ENCODE measurements at regions not wholly inside any gene's neighbourhood (a gene's known extent, or its start where the extent isn't known, plus 50 kb on each side); places are given as distances from the start of the nearest gene placed in this dataset.
"Not testable (repeated sequence)": the region's sequence is repeated elsewhere in the genome, so short reads cannot be mapped to it uniquely, and the experiment has no call there.

DNA sequence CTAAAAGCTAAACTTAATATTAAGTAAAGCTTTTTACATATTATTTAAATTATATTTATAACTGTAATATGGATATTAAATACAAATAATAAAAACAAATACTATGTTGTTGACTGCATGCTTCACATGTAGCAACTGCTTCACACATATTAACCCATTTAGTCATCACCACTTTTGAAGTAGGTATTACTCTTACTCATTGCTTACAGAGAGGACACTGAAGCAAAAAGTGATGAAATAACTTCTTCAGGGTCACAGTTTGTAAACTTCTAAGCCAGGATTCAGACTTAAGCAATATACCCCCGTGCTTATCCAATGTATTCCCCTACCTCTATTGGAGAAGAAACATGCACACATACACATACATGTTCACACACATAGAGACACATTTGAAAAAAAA lies 166.6 kb downstream of the DKK2 start:
- no peak for ATAC-seq

GRCh38 chr4:106868381-106869035 lies 167.6 kb downstream of the DKK2 start:
- ATAC-seq: no peak

DNA sequence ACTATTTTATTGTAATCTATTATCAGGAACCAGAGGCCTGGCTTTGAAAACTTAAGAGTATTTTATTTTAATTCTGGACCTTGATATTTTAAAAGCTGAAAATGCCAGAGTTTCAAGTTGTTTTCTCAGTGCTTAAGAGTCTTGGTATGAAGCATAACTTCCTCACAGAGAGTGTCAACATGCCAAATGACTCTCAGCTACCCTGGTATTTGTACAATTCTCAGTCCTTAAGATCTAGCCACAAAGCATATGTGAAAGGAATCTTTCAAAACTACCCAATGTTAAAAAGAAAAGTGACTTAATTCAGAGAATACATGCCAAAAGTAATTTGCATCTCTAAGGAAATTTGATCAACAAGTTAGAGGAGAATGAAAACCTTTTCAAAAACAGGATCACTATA lies 171.9 kb downstream of the DKK2 start:
- ATAC-seq: no peak

DNA sequence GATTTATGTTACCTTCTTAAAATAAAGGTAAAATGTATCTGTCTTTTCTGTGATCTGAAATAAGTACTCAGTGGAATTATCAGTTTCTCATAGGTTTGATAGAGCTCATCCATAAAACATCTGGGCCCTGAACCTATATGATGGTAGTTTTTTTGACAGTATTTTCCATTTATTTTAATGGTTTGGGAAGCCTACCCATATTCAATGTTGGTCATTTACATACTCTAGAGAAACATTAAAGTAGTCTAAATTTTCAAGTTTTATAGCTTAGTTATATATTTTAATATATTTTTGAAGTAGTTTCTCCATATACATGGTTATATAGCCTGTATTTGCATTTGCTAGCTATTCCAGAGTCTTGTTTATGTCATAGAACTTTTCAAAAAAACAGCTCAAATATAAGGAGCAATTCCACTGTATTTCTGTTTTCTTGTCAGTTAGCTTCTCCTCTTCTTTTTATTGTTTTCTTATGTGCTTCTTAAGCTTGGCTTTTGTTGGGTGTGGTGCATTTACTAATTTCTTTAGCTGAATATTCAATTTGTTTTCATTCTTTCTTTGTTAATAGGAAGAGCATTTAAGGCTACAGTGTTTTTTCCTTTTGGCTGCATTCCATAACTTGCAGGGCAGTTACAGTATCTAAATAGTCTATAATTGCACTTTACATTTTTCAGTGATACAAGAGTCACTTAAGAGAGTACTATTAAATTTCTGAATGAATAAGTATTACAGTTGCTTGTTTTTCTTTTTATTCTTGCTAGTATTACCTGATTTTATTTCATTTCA lies 181.4 kb downstream of the DKK2 start:
- ATAC-seq: no peak

DNA sequence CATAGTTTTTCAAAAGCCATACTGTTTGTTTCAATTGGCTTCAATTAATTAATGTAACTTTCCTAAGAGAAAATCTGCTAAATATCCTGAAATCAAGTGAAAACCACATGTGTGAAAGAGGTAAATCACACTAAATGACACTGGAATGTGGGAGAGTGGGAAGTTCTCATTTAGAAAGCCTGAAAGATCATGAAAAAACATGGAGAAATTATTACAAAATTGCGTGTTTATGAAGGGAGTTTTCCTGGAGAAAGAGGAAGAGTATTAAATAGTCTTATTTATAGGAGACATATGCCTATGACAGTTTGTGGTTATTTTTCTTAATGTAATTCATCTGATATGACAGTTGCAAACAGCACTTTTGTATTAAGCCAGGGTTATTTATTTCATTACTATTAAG lies 183.7 kb downstream of the DKK2 start:
- ATAC-seq: no peak

DNA sequence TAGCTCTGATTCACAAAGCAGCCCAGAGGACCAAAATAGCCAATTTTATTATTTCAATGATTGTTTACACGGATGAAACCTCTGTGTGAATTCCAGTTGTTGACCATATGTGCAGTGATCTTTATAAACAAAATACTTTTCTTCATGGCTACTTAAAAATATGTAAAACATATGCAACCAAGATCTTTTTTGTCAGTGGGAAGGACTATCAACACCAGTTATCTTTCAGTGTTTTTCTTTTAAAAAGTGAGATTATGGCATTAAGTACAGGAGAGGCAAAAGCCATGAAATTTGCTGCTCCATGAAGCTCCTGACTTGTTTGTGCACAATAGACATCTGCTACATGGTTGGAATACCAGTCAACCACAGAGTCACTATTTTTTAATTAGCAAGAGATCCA lies 184.4 kb downstream of the DKK2 start:
- ATAC-seq: no peak

DNA sequence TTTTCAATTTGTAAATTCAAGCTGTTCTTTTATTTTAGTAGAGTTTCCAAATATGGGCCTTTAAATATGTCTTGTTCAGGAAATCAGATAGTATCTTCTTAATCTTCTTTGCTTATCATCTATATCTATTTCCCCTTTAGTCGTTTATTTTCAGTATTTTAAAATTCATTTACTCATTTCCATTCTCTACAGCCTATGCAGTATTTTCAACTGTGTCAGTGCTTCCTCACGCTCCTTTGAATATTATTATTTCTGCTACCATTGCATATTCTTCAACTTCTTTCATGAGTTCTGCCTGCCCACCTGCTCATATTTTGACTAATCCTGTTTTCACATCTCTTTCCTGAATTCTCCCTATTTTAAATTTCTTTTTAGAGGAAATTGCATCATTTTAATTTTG lies 185.4 kb downstream of the DKK2 start:
- no peak for ATAC-seq

GRCh38 chr4:106835919-106836318 lies 200.2 kb downstream of the DKK2 start:
- no peak for ATAC-seq

DNA sequence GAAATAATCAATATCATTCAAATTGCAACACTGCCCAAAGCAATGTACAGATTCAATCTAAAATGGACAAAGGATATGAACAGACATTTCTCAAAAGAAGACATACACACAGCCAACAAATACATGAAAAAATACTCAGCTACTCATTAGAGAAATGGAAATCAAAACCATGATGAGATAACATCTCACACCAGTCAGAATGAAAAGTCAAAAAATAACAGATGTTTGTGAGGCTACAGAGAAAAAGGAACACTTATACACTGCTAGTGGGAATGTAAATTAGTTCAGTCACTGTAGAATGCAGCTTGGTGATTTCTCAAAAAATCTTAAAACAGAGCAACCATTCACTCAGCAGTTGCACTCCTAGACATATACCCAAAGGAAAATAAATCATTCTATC lies 205.2 kb downstream of the DKK2 start:
- no peak for ATAC-seq

DNA sequence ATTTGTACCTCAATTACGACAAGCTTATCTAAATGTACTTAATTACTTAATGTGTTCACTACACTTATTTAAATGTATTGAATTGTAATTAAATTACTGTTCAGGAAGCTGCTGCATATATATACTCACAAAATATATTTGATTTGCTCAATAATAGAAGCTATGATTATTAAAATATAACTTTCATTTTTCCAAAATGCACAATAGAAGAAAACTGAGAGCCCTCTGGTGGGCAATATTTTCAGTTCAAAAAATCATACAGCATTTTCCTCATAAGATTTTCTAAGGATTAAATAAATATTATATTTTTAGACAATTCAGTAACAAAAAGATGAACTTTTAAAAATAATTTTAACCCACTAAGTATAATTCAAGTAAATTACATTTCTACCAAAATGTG lies 217.3 kb downstream of the DKK2 start:
- ATAC-seq: no peak

GRCh38 chr4:106816496-106816895 lies 219.6 kb downstream of the DKK2 start:
- no peak for ATAC-seq

GRCh38 chr4:106810122-106810521 lies 226.0 kb downstream of the DKK2 start:
- no peak for ATAC-seq

- ATAC-seq: no peak
These were observed 227.0 kb downstream of the DKK2 start for GRCh38 chr4:106809076-106809475.

DNA sequence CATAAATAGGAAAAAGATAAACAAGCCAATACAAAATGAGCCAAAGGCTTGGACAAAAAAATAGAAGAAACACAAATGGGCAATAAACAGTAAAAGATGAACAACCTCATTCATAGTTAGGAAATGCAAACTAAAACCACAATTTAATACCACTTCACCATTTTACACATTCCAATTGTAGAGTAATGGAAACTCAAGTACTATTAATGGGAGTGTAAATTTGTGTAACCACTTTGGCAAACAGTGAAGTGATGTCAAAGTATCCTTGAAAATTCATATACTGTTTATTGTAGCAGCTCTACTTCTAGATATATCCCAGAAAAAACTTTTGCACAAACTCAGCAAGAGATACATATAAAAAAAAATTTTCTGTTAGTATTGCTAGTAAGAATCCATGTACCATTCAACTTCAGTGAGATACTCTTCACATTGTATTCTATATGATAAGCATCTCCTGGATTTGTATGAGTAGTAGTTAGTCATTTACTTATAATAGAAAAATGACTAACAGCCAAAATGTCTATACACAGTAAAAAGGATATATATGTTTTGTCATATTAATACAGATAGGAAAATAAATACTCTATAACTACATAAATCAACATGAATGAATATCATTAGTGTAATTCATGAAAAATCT lies 229.8 kb downstream of the DKK2 start:
- no peak for ATAC-seq

DNA sequence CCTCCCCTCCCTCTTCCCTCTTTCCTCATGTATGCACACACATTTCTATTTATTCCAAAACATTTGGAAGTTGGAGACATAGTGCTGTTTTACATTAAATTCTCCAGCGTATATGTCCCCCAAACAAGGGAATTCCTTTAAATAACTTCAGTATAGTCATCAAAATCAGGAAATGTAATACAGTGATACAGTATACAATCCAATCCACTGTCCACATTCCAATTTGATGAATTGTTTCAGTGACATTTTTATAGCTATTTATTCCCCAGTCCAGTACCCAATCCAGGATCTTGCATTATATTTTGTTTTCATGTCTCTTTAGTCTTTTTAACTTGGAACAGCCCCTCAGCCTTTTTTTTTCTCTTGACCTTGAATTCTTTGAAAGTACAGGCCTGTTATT lies 233.0 kb downstream of the DKK2 start:
- ATAC-seq: no peak

DNA sequence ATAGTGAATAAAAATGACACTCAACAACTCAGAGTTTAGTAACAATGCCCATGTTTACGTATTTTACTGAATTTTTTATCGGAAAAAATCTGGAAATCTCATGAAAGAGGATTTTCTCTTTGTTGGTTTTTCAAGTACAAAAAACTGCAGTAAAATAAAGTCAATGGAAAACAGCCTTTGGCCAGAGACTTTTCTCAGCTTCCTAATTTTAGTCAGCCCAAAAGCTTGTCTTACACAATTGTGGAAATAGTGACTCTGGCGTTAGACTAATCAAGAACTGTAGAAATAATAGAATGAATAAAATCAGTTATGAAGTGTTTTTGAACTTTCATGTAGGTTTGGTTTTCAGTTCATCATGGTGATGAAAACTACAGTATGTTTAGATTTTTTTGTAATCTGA lies 234.7 kb downstream of the DKK2 start:
- ATAC-seq: no peak

DNA sequence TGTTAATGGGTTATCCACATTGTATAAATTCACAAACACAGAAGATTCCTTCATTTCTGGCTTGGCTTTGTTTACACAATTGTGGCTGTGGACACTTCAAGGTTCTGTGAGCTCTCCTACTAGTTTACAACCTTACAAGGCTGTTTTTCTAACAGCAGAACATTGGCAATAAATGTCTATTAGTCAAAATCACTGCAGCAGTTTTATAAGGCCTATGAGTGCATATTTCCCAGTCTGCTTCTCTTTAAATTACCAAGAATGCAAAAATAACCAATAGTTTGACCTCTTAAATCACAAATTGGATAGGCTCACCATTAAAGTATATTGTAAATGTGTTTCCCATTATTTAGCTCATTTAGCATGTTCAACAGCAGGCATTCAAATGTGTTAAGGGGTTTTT lies 239.2 kb downstream of the DKK2 start:
- ATAC-seq: no peak

GRCh38 chr4:106795326-106795725 lies 240.8 kb downstream of the DKK2 start:
- no peak for ATAC-seq

GRCh38 chr4:106793933-106794332 lies 242.2 kb downstream of the DKK2 start:
- ATAC-seq: no peak

DNA sequence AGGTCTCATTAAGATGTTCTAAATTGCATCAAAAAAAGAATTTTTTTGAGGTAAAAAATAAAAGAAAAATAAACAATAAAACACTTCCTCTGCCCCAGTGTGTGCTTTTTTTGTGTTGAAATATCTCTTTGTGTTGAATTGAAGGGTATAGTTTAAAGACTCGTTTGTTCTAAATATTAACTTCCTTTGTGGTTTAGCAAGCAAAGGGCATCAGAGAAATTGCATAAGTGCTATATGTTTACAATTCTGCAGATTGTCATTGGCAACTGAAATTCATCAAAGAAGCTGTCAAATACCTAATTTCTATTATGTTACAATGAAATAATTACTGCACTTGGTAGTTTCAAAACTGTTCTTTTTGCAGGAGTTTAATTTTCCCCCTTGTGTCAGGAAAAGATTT lies 260.5 kb downstream of the DKK2 start:
- ATAC-seq: no peak

GRCh38 chr4:106774055-106774454 lies 262.1 kb downstream of the DKK2 start:
- not testable (repeated sequence) for ATAC-seq

DNA sequence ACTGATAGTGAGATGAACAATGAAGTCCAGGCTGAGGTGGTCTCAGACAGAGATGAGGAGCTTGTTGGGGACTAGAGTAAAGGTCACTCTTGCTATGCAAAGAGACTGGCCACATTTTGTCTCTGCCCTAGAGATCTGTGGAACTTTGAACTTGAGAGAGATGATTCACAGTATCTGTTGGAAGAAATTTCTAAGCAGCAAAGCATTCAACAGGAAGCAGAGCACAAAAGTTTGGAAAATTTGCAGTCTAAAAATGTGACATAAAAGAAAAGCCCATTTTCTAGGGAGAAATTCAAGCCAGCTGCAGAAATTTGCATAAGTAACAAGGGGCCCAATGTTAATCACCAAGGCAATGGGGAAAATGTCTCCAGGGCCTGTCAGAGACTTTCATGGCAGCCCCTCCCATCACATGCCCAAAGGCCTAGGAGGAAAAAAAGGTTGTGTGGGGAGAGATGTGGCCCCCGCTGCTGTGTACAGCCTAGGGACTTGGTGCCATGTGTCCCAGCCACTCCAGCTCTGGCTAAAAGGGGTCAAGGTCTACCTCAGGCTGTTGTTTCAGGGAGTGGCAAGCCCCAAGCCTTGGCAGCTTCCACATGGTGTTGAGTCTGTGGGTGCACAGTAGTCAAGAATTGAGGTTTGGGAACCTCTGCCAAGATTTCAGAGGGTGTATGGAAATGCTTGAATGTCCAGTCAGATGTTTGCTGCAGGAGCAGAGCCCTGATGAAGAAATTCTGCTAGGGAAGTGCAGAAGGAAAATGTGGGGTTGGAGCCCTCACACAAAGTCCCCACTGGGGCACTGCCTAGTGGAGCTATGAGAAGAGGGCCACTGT lies 262.8 kb downstream of the DKK2 start:
- no peak for ATAC-seq

DNA sequence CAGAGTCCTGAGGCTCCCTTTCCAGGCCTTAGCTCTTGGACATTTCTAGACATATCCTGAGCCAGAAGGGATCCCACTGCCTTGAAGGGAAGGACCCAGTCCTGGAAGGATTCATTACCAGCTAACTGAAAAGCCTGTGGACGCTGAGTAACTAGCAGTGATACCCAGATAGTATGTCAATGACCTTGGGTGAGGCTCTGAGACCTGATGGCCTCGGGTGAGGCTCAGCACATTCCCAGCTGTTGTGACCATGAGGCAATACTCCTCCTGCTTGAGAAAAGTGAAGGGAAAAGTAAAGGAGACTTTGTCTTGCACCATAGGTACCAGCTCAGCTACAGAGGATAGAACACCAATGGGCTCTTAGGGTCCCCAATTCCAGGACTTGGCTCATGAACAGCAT lies 268.1 kb downstream of the DKK2 start:
- no peak for ATAC-seq

All from activated CD4-positive, CD25-positive, alpha-beta regulatory T cell treated with anti-CD3 and anti-CD28 coated beads, Interleukin-2, amount 50 U/mL, for 24 hours (primary cell).